ENCODE measurements at regions not wholly inside any gene's neighbourhood (a gene's known extent, or its start where the extent isn't known, plus 50 kb on each side); places are given as distances from the start of the nearest gene placed in this dataset.
A peak's percentile ranks its signal among the peaks of the same experiment; 100 is the strongest.

DNA sequence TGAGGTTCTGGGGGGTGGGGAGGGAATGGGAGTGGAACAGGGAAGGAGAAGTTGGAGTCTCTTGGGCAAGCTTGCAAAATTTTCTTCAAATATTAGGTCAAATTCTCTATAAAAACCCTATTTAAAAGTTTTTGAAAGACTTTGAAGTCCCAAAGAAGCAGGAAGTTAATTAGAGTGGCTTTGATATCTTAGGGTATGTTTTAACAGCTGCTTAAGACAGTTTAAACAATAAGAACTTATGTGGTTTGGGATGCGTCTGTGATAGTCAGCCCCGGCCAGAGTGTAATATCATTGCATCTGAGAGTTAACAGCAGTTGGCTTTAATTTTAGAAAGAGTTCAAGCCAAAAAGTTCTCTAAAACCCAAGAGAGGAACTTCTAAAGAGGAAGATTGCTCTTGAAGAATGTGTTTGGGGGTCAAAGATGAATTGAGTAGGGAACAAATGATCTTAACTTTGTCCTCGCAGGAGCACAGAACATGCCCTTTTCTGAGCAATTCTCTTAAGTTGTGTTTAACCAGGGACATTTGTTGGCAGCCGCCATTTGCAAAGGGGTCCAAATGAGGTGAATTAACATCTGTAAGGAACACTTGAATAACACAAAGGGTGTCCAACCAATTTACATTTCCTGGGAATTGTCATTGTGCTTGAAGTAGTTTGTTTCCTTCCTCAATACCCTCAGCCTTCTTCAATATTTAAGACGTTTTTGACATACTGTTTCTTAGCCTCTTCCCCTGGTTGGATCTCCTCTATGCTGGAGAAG is 182.4 kb downstream of the PTEN start:
- H3K27ac ChIP-seq: peak overlapping the region; percentile 5 to 71
- no peaks in the 10 kb centered on the region for H3K27me3 ChIP-seq
- H3K4me3 ChIP-seq: no peak overlapping the region
- no peak for DNase-seq (ENCODE audit: low spot score in 2 of 2)
- H3K9me3 ChIP-seq: no peaks in the 10 kb centered on the region
- peaks cover 0 to 9% of the 10 kb centered on the region in 2 donors for H3K4me1 ChIP-seq
- intact Hi-C loops (cut with DNase I; ENCODE audit: low total_unique reads): no loop called here
- TF ChIP-seq POLR2A (IDR thresholded peaks at IDR 0.05): no peak
- TF ChIP-seq, protein P1, sequence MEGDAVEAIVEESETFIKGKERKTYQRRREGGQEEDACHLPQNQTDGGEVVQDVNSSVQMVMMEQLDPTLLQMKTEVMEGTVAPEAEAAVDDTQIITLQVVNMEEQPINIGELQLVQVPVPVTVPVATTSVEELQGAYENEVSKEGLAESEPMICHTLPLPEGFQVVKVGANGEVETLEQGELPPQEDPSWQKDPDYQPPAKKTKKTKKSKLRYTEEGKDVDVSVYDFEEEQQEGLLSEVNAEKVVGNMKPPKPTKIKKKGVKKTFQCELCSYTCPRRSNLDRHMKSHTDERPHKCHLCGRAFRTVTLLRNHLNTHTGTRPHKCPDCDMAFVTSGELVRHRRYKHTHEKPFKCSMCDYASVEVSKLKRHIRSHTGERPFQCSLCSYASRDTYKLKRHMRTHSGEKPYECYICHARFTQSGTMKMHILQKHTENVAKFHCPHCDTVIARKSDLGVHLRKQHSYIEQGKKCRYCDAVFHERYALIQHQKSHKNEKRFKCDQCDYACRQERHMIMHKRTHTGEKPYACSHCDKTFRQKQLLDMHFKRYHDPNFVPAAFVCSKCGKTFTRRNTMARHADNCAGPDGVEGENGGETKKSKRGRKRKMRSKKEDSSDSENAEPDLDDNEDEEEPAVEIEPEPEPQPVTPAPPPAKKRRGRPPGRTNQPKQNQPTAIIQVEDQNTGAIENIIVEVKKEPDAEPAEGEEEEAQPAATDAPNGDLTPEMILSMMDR (IDR thresholded peaks at IDR 0.05): no peak
- TF ChIP-seq POLR2AphosphoS5 (IDR thresholded peaks at IDR 0.05): no peak
- H3K36me3 ChIP-seq: no peaks in the 10 kb centered on the region

GRCh38 chr10:88047579-88047978 is 184.2 kb downstream of the PTEN start:
- Histone ChIP-seq H3K9me3 (no peaks in the 10 kb centered on the region), H3K36me3 (no peaks in the 10 kb centered on the region), H3K27me3 (no peaks in the 10 kb centered on the region), H3K4me1 (no peaks in the 10 kb centered on the region), H3K27ac (no peak overlapping the region), H3K4me3 (no peak overlapping the region)
- TF ChIP-seq POLR2A (IDR thresholded peaks at IDR 0.05): no peak
- no peak for DNase-seq (ENCODE audit: low spot score in 2 of 2)
- intact Hi-C loops (cut with DNase I; ENCODE audit: low total_unique reads): no loop called here

- no peak for TF ChIP-seq POLR2A (IDR thresholded peaks at IDR 0.05)
- TF ChIP-seq POLR2AphosphoS5 (IDR thresholded peaks at IDR 0.05): no peak
- TF ChIP-seq, protein P1 (IDR thresholded peaks at IDR 0.05): no peak
- H3K27ac ChIP-seq: no peak overlapping the region
- H3K27me3 ChIP-seq: no peaks in the 10 kb centered on the region
- H3K4me3 ChIP-seq: no peak overlapping the region
- no peaks in the 10 kb centered on the region for H3K4me1 ChIP-seq
- no peaks in the 10 kb centered on the region for H3K9me3 ChIP-seq
- no peak for DNase-seq (ENCODE audit: low spot score in 2 of 2)
- intact Hi-C loops (cut with DNase I; ENCODE audit: low total_unique reads): no loop called here
- H3K36me3 ChIP-seq: no peaks in the 10 kb centered on the region
Observed at GRCh38 chr10:88048312-88048711, 184.9 kb downstream of the PTEN start.

DNA sequence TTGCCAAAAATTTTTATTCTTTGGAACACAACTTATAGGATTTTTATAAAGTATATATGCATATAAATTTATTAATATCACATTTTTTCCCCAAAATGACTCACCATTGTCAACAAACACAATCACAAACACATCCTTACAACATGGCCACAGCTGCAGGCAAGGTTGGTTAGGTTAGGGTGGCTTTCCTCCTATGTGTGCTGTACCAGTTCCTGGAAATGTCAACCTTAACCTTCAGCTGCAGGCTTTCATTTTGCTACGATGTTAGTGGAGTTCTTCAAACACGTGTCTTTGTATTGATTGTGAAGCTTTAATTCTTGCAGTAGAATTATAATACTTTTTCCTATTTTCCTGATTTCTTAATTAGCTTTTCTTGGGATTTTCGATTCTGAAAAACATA is 185.8 kb downstream of the PTEN start:
- TF ChIP-seq, protein P1 (IDR thresholded peaks at IDR 0.05): no peak
- TF ChIP-seq POLR2A (IDR thresholded peaks at IDR 0.05): no peak
- no peak for TF ChIP-seq POLR2AphosphoS5 (IDR thresholded peaks at IDR 0.05)
- DNase-seq (ENCODE audit: low spot score in 2 of 2): no peak
- Histone ChIP-seq H3K36me3 (no peaks in the 10 kb centered on the region), H3K27me3 (no peaks in the 10 kb centered on the region), H3K9me3 (no peaks in the 10 kb centered on the region), H3K4me1 (no peaks in the 10 kb centered on the region), H3K27ac (no peak overlapping the region), H3K4me3 (no peak overlapping the region)
- intact Hi-C loops (cut with DNase I; ENCODE audit: low total_unique reads): no loop called here

DNA sequence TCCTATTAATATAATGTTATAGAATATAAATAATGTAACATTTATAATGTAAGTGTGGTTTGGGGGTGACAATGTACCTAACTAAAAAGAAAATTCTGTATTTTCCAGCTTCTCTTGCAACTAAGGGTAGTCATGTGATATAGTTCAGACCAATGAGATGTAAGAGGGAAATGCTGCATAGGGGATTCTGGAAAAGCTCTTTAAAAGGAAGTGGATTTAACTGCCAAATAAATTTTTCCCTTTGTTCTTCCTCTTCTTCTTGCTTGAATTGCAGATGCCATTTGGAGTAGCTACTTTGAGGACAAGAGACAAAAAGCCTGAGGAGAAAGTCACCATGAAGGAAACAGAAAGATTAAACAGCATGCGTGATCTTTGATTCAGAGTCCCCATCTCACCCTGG is 194.3 kb downstream of the PTEN start:
- H3K27ac ChIP-seq: no peak overlapping the region
- TF ChIP-seq POLR2A (IDR thresholded peaks at IDR 0.05) (no peak), POLR2AphosphoS5 (IDR thresholded peaks at IDR 0.05) (no peak)
- TF ChIP-seq, protein P1 (IDR thresholded peaks at IDR 0.05): no peak

More for the DNA sequence above, 194.3 kb downstream of the PTEN start:
- Histone ChIP-seq H3K9me3 (no peaks in the 10 kb centered on the region), H3K36me3 (no peaks in the 10 kb centered on the region), H3K27me3 (no peaks in the 10 kb centered on the region), H3K4me1 (no peaks in the 10 kb centered on the region), H3K4me3 (no peak overlapping the region)
- intact Hi-C loops (cut with DNase I; ENCODE audit: low total_unique reads): no loop called here
- DNase-seq (ENCODE audit: low spot score in 2 of 2): no peak
